ENCODE measurements at regions not wholly inside any gene's neighbourhood (a gene's known extent, or its start where the extent isn't known, plus 50 kb on each side); places are given as distances from the start of the nearest gene placed in this dataset.

DNA sequence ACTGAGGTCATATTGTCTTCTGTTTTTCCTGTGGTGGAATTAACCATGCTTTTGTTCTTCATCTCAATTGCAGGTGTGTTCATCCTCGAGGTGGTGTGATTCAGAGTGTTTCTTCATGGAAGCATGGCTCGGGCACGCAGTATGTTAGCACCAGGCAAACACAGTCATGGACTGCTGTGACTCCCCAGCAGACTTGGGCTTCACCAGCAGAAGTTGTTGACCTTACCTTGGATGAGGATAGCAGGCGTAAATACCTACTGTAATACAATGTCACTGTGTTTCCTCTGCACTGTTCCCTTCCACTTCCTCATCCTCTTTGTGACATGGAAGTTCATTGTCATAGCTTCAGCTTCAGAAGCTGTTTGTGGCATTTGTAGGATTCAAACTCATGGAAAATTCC lies 158.7 kb downstream of the HAUS1 start:
- H3K27ac ChIP-seq (ENCODE audit: low read depth in 1 of 2, low read length in 2 of 2) = no peak overlapping the region
- DNase-seq (ENCODE audit: low spot score) = no peak
- no peak for TF ChIP-seq ZBTB33 (IDR thresholded peaks at IDR 0.05)
- 92% methylated on average over 4 of the region's 4 CpGs for WGBS
- no peak overlapping the region for H3K4me3 ChIP-seq (ENCODE audit: low read depth in 1 of 3, low read length in 3 of 3)
- no peak overlapping the region for H3K9ac ChIP-seq (ENCODE audit: low read depth in 1 of 2, low read length in 2 of 2)
- no peaks in the 10 kb centered on the region for H3K4me1 ChIP-seq (ENCODE audit: control insufficient read depth in 4 of 4, insufficient read depth in 4 of 4, low read length in 3 of 4)
- H3K9me3 ChIP-seq (ENCODE audit: control insufficient read depth in 4 of 4, low read length in 3 of 4) = no peaks in the 10 kb centered on the region
- H3K27me3 ChIP-seq (ENCODE audit: control insufficient read depth in 4 of 4, insufficient read depth in 4 of 4, low read length in 3 of 4) = no peaks in the 10 kb centered on the region
- peaks cover 3 to 19% (median 14%) of the 10 kb centered on the region in 4 donors for H3K36me3 ChIP-seq (ENCODE audit: control insufficient read depth in 4 of 4, insufficient read depth in 3 of 4, low read depth in 1 of 4, low read length in 3 of 4)

DNA sequence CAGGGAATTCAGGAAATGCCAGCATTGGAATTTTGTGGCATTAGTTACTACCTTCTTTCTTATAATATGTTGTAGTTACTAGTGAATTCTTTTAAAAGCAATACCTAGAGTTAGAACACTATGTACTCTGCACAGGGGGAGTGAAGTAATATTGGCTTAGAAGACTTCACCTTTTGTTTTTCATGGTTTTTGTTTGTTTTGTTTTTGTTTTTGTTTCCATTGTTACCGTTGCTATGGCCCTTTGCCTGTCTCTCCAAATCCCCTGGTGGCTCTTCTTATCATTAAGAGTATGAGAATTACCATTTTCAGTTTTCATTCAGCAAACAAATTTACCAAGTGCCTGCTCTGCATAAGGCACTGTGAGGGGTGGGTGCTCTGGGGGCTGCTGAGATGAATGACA lies 160.1 kb downstream of the HAUS1 start:
- H3K36me3 ChIP-seq (ENCODE audit: control insufficient read depth in 4 of 4, insufficient read depth in 3 of 4, low read depth in 1 of 4, low read length in 3 of 4) = peaks cover 3 to 19% (median 14%) of the 10 kb centered on the region in 4 donors
- no peaks in the 10 kb centered on the region for H3K27me3 ChIP-seq (ENCODE audit: control insufficient read depth in 4 of 4, insufficient read depth in 4 of 4, low read length in 3 of 4)
- no peaks in the 10 kb centered on the region for H3K4me1 ChIP-seq (ENCODE audit: control insufficient read depth in 4 of 4, insufficient read depth in 4 of 4, low read length in 3 of 4)
- WGBS = 65% methylated on average over 1 of the region's 1 CpG
- H3K4me3 ChIP-seq (ENCODE audit: low read depth in 1 of 3, low read length in 3 of 3) = no peak overlapping the region
- no peak for DNase-seq (ENCODE audit: low spot score)
- no peak for TF ChIP-seq YY1 (IDR thresholded peaks at IDR 0.05)
- peak; percentile 33 for TF ChIP-seq SP1 (IDR thresholded peaks at IDR 0.05)
- no peak overlapping the region for H3K27ac ChIP-seq (ENCODE audit: low read depth in 1 of 2, low read length in 2 of 2)
- H3K9ac ChIP-seq (ENCODE audit: low read depth in 1 of 2, low read length in 2 of 2) = no peak overlapping the region
- H3K9me3 ChIP-seq (ENCODE audit: control insufficient read depth in 4 of 4, low read length in 3 of 4) = no peaks in the 10 kb centered on the region

DNA sequence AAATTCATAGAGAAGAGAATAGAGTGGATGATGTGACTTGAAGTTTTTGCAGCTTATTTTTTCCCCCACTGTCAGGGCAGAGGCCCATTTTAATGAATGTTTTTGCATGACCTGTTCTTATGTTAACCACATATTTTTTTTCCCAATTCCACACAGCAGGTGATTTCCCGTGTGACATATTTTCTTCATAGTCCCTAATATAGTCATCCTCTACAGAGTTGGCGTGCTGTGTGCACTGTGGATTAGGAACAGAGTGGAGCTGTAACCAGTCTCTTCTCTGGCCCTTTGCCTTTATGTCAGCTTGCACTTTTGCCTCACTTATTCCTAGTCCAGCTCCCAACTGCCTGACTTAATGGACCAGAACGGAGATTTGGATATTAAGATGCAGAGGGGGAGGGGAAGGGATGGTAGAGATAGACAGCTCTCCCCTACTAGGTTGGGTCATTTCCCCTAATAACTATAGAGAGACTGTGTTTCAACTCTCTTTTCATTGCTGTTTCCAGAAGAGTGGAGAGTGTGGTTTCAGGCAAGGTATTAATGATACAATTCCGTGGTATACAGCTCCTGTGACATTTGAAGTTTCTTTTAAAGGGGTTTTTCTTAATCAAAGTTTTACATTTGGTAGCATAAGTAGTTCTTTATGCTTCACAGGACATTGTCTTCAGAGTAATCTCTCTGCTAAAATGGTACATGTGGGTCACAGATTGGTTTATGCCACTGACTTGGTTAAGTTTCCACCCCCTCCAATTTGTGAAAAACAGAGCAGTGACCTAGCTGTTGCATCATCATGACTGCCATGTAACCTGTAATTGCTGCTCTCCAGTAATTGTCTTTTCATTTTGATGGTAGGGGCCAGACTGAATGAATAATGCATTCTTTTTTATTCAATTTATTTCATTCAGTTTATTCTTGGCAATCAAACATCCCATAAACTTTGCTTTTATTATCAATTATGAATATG lies 161.3 kb downstream of the HAUS1 start:
- H3K4me1 ChIP-seq (ENCODE audit: control insufficient read depth in 4 of 4, insufficient read depth in 4 of 4, low read length in 3 of 4) = no peaks in the 10 kb centered on the region
- no peak overlapping the region for H3K4me3 ChIP-seq (ENCODE audit: low read depth in 1 of 3, low read length in 3 of 3)
- DNase-seq (ENCODE audit: low spot score) = no peak
- no peak overlapping the region for H3K27ac ChIP-seq (ENCODE audit: low read depth in 1 of 2, low read length in 2 of 2)
- H3K36me3 ChIP-seq (ENCODE audit: control insufficient read depth in 4 of 4, insufficient read depth in 3 of 4, low read depth in 1 of 4, low read length in 3 of 4) = peaks cover 3 to 19% (median 14%) of the 10 kb centered on the region in 4 donors
- no peak overlapping the region for H3K9ac ChIP-seq (ENCODE audit: low read depth in 1 of 2, low read length in 2 of 2)
- H3K27me3 ChIP-seq (ENCODE audit: control insufficient read depth in 4 of 4, insufficient read depth in 4 of 4, low read length in 3 of 4) = no peaks in the 10 kb centered on the region
- TF ChIP-seq, protein P1, sequence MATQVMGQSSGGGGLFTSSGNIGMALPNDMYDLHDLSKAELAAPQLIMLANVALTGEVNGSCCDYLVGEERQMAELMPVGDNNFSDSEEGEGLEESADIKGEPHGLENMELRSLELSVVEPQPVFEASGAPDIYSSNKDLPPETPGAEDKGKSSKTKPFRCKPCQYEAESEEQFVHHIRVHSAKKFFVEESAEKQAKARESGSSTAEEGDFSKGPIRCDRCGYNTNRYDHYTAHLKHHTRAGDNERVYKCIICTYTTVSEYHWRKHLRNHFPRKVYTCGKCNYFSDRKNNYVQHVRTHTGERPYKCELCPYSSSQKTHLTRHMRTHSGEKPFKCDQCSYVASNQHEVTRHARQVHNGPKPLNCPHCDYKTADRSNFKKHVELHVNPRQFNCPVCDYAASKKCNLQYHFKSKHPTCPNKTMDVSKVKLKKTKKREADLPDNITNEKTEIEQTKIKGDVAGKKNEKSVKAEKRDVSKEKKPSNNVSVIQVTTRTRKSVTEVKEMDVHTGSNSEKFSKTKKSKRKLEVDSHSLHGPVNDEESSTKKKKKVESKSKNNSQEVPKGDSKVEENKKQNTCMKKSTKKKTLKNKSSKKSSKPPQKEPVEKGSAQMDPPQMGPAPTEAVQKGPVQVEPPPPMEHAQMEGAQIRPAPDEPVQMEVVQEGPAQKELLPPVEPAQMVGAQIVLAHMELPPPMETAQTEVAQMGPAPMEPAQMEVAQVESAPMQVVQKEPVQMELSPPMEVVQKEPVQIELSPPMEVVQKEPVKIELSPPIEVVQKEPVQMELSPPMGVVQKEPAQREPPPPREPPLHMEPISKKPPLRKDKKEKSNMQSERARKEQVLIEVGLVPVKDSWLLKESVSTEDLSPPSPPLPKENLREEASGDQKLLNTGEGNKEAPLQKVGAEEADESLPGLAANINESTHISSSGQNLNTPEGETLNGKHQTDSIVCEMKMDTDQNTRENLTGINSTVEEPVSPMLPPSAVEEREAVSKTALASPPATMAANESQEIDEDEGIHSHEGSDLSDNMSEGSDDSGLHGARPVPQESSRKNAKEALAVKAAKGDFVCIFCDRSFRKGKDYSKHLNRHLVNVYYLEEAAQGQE (IDR thresholded peaks at IDR 0.05) = no peak
- no peak for TF ChIP-seq FOXA2 (IDR thresholded peaks at IDR 0.05)
- no peak for TF ChIP-seq RAD21 (IDR thresholded peaks at IDR 0.05)
- TF ChIP-seq HNF4G (IDR thresholded peaks at IDR 0.05) = no peak
- no peak for TF ChIP-seq RXRA (IDR thresholded peaks at IDR 0.05)
- no peak for TF ChIP-seq FOXA1 (IDR thresholded peaks at IDR 0.05)
- TF ChIP-seq HNF4A (conservative IDR thresholded peaks at IDR 0.05) = no peak
- TF ChIP-seq YY1 (IDR thresholded peaks at IDR 0.05) = no peak
- no peak for TF ChIP-seq TAF1 (conservative IDR thresholded peaks at IDR 0.05)
- no peak for TF ChIP-seq ATF3 (IDR thresholded peaks at IDR 0.05)
- TF ChIP-seq, protein P2, sequence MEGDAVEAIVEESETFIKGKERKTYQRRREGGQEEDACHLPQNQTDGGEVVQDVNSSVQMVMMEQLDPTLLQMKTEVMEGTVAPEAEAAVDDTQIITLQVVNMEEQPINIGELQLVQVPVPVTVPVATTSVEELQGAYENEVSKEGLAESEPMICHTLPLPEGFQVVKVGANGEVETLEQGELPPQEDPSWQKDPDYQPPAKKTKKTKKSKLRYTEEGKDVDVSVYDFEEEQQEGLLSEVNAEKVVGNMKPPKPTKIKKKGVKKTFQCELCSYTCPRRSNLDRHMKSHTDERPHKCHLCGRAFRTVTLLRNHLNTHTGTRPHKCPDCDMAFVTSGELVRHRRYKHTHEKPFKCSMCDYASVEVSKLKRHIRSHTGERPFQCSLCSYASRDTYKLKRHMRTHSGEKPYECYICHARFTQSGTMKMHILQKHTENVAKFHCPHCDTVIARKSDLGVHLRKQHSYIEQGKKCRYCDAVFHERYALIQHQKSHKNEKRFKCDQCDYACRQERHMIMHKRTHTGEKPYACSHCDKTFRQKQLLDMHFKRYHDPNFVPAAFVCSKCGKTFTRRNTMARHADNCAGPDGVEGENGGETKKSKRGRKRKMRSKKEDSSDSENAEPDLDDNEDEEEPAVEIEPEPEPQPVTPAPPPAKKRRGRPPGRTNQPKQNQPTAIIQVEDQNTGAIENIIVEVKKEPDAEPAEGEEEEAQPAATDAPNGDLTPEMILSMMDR (IDR thresholded peaks at IDR 0.05; ENCODE audit: low read depth, low read length, missing input control) = no peak
- no peak for TF ChIP-seq ZBTB33 (IDR thresholded peaks at IDR 0.05)
- TF ChIP-seq JUND (IDR thresholded peaks at IDR 0.05) = no peak
- no peak for TF ChIP-seq MAX (IDR thresholded peaks at IDR 0.05)
- no peaks in the 10 kb centered on the region for H3K9me3 ChIP-seq (ENCODE audit: control insufficient read depth in 4 of 4, low read length in 3 of 4)
- WGBS = 93% methylated on average over 4 of the region's 4 CpGs

Data from liver (tissue), 8 donors.